Gastrocnemius medialis (tissue), 4 donors: ENCODE measurements at regions not wholly inside any gene's neighbourhood (a gene's known extent, or its start where the extent isn't known, plus 50 kb on each side); places are given as distances from the start of the nearest gene placed in this dataset.

Experiments
- ATAC-seq, 2 donors: fragments of 150-250 bp; one replicate each; pipeline ENCODE4 v1.9.1; 2016
- DNase-seq, 2 donors: peaks; one replicate each; pipeline ENCODE4 v3.0.0-alpha.2; 2019
- H3K27ac ChIP-seq, 4 donors: fragments of 200-600 bp; sonication (generic); 1 replicate in 1 of 4; 2 replicates in 3 of 4; pipeline ENCODE4 v1.5.1; 2016 to 2018; ENCODE audit warnings: mild to moderate bottlenecking in 2 of 4, moderate library complexity in 1 of 4
- H3K27me3 ChIP-seq, 3 donors: fragments of 200-600 bp; sonication (generic) in 2 of 3; 1 replicate in 1 of 3; 2 replicates in 2 of 3; pipeline versions ENCODE4 v1.5.1 to v1.6.0; 2016 to 2019; ENCODE audit warnings: mild to moderate bottlenecking in 1 of 3, moderate library complexity in 1 of 3
- H3K36me3 ChIP-seq, 2 donors: fragments of 200-600 bp; sonication (generic) in 1 of 2; one replicate each; pipeline ENCODE4 v1.5.1; 2017 to 2018
- H3K4me1 ChIP-seq, 2 donors: fragments of 200-600 bp; sonication (generic) in 1 of 2; one replicate each; pipeline ENCODE4 v1.5.1; 2016 to 2017; ENCODE audit warnings: mild to moderate bottlenecking in 2 of 2
- H3K4me3 ChIP-seq, 4 donors: fragments of 200-600 bp; sonication (generic) in 3 of 4; 1 replicate in 1 of 4; 2 replicates in 3 of 4; pipeline ENCODE4 v1.5.1; 2016 to 2019; ENCODE audit warnings: mild to moderate bottlenecking in 2 of 4
- H3K9me3 ChIP-seq, 3 donors: fragments of 200-600 bp; sonication (generic) in 2 of 3; 1 replicate in 1 of 3; 2 replicates in 2 of 3; pipeline ENCODE4 v1.5.1; 2016 to 2019
- CTCF ChIP-seq, 5 experiments: fragments of 450-650 bp in 3 of 5; fragments of 200-600 bp in 2 of 5; sonication (generic) in 2 of 5; IDR thresholded peaks in 4 of 5; conservative IDR thresholded peaks in 1 of 5; 1 replicate in 4 of 5; 2 replicates in 1 of 5; pipeline ENCODE4 v1.5.1; 2016 to 2019; ENCODE audit warnings: antibody characterized with exemption in 5 of 5, mild to moderate bottlenecking in 3 of 5, moderate library complexity in 3 of 5
- POLR2A ChIP-seq, 2 donors: fragments of 450-650 bp; IDR thresholded peaks; one replicate each; pipeline ENCODE4 v1.6.1; 2017; ENCODE audit warnings: antibody characterized with exemption in 2 of 2, mild to moderate bottlenecking in 2 of 2, moderate library complexity in 2 of 2
- in situ Hi-C, 4 donors: fragments of 200-750 bp; cut with MboI; loops; one replicate each; pipeline versions ENCODE4 v1.15.0 to v1.8.0; 2017; ENCODE audit warnings: low sequenced_read_pairs in 4 of 4
- intact Hi-C: fragments of 100-400 bp; cut with DNase I; formaldehyde crosslinking; loops from one replicate; pipeline ENCODE4 v1.15.1; 2023; ENCODE audit warnings: low total_unique reads

- TF ChIP-seq POLR2A (IDR thresholded peaks at IDR 0.05) (no peak), CTCF (IDR thresholded peaks at IDR 0.05 in 4 of 5, conservative IDR thresholded peaks at IDR 0.05 in 1 of 5) (no peak)
- no peak for DNase-seq
- Histone ChIP-seq H3K27ac (no peak overlapping the region), H3K36me3 (no peaks in the 10 kb centered on the region), H3K27me3 (no peaks in the 10 kb centered on the region), H3K4me3 (no peak overlapping the region), H3K4me1 (no peaks in the 10 kb centered on the region), H3K9me3 (no peaks in the 10 kb centered on the region)
- intact Hi-C loops (no loop called here), in situ Hi-C loops (no loop called here)
- no peak for ATAC-seq
Measured at GRCh38 chr6:81999826-82000225, 247.3 kb upstream of the TENT5A start.

GRCh38 chr6:81999270-81999669 lies 246.8 kb upstream of the TENT5A start:
- intact Hi-C loops = no loop called here
- no peak for DNase-seq
- Histone ChIP-seq H3K36me3 (no peaks in the 10 kb centered on the region), H3K4me3 (no peak overlapping the region), H3K27ac (no peak overlapping the region), H3K9me3 (no peaks in the 10 kb centered on the region), H3K4me1 (no peaks in the 10 kb centered on the region), H3K27me3 (no peaks in the 10 kb centered on the region)
- no peak for ATAC-seq
- in situ Hi-C loops = no loop called here
- TF ChIP-seq POLR2A (IDR thresholded peaks at IDR 0.05) = no peak
- TF ChIP-seq CTCF (IDR thresholded peaks at IDR 0.05 in 4 of 5, conservative IDR thresholded peaks at IDR 0.05 in 1 of 5) = no peak

- intact Hi-C loops (no loop called here), in situ Hi-C loops (no loop called here)
- TF ChIP-seq CTCF (IDR thresholded peaks at IDR 0.05 in 4 of 5, conservative IDR thresholded peaks at IDR 0.05 in 1 of 5) (no peak), POLR2A (IDR thresholded peaks at IDR 0.05) (no peak)
- ATAC-seq (no peak), DNase-seq (no peak)
- no peaks in the 10 kb centered on the region for H3K27me3 ChIP-seq
- no peaks in the 10 kb centered on the region for H3K36me3 ChIP-seq
- H3K4me3 ChIP-seq = no peak overlapping the region
- H3K4me1 ChIP-seq = no peaks in the 10 kb centered on the region
- no peaks in the 10 kb centered on the region for H3K9me3 ChIP-seq
- H3K27ac ChIP-seq = no peak overlapping the region
Measured at GRCh38 chr6:81998432-81998831, 246.0 kb upstream of the TENT5A start.

GRCh38 chr6:81997090-81997926 lies 244.8 kb upstream of the TENT5A start:
- no peaks in the 10 kb centered on the region for H3K4me1 ChIP-seq
- H3K27me3 ChIP-seq = no peaks in the 10 kb centered on the region
- no peak overlapping the region for H3K4me3 ChIP-seq
- DNase-seq (no peak), ATAC-seq (peak in 1 of 2 donors; percentile 70)
- intact Hi-C loops (no loop called here), in situ Hi-C loops (no loop called here)
- H3K27ac ChIP-seq = peak overlapping the region in 1 of 4 donors; percentile 0
- H3K9me3 ChIP-seq = no peaks in the 10 kb centered on the region
- H3K36me3 ChIP-seq = no peaks in the 10 kb centered on the region
- no peak for TF ChIP-seq POLR2A (IDR thresholded peaks at IDR 0.05)
- no peak for TF ChIP-seq CTCF (IDR thresholded peaks at IDR 0.05 in 4 of 5, conservative IDR thresholded peaks at IDR 0.05 in 1 of 5)
